ENCODE measurements at regions not wholly inside any gene's neighbourhood (a gene's known extent, or its start where the extent isn't known, plus 50 kb on each side); places are given as distances from the start of the nearest gene placed in this dataset.

GRCh38 chr12:93103154-93103553, 174.1 kb upstream of the EEA1 start:
- no peak for DNase-seq (ENCODE audit: low spot score)

GRCh38 chr12:93104535-93104934, 175.4 kb upstream of the EEA1 start:
- no peak for DNase-seq (ENCODE audit: low spot score)

GRCh38 chr12:93106910-93107309, 177.8 kb upstream of the EEA1 start:
- DNase-seq (ENCODE audit: low spot score): no peak

- DNase-seq (ENCODE audit: low spot score): no peak
Measured at GRCh38 chr12:93107514-93108312, 178.6 kb upstream of the EEA1 start.

- peak; percentile 28 for DNase-seq (ENCODE audit: low spot score)
Measured at GRCh38 chr12:93108985-93109384, 179.9 kb upstream of the EEA1 start.

- DNase-seq (ENCODE audit: low spot score): no peak
Measured at GRCh38 chr12:93109551-93110203, 180.6 kb upstream of the EEA1 start.

- no peak for DNase-seq (ENCODE audit: low spot score)
Measured at GRCh38 chr12:93111773-93112172, 182.7 kb upstream of the EEA1 start.

- DNase-seq (ENCODE audit: low spot score): peak; percentile 34
Measured at GRCh38 chr12:93113317-93114006, 184.4 kb upstream of the EEA1 start.

- DNase-seq (ENCODE audit: low spot score): peak; percentile 69
Measured at GRCh38 chr12:93115198-93115601, 186.1 kb upstream of the EEA1 start.

GRCh38 chr12:93115646-93116045, 186.6 kb upstream of the EEA1 start:
- DNase-seq (ENCODE audit: low spot score): peak; percentile 29

- DNase-seq (ENCODE audit: low spot score): no peak
Measured at GRCh38 chr12:93116632-93117031, 187.5 kb upstream of the EEA1 start.

GRCh38 chr12:93121729-93122488, 192.8 kb upstream of the EEA1 start:
- DNase-seq (ENCODE audit: low spot score): peak; percentile 53

GRCh38 chr12:93122569-93123091, 193.5 kb upstream of the EEA1 start:
- DNase-seq (ENCODE audit: low spot score): no peak

- DNase-seq (ENCODE audit: low spot score): no peak
Measured at GRCh38 chr12:93125126-93125525, 196.0 kb upstream of the EEA1 start.

- DNase-seq (ENCODE audit: low spot score): no peak
Measured at GRCh38 chr12:93126069-93126474, 197.0 kb upstream of the EEA1 start.

- no peak for DNase-seq (ENCODE audit: low spot score)
Measured at GRCh38 chr12:93127107-93127560, 198.0 kb upstream of the EEA1 start.

- DNase-seq (ENCODE audit: low spot score): no peak
Measured at GRCh38 chr12:93127582-93128331, 198.7 kb upstream of the EEA1 start.

GRCh38 chr12:93128332-93128707, 199.2 kb upstream of the EEA1 start:
- no peak for DNase-seq (ENCODE audit: low spot score)

- DNase-seq (ENCODE audit: low spot score): no peak
Measured at GRCh38 chr12:93130366-93131054, 201.4 kb upstream of the EEA1 start.

GRCh38 chr12:93133361-93133760, 204.3 kb upstream of the EEA1 start:
- no peak for DNase-seq (ENCODE audit: low spot score)
